HepG2 (cell line): ENCODE measurements at regions not wholly inside any gene's neighbourhood (a gene's known extent, or its start where the extent isn't known, plus 50 kb on each side); places are given as distances from the start of the nearest gene placed in this dataset.

Experiments used
- ATAC-seq: fragments of 200-7000 bp; cut with Tn5 transposase; 3 replicates; pipeline ENCODE4 v1.9.1; 2020; ENCODE audit warnings: mild to moderate bottlenecking, moderate library complexity
- BruUV-seq: library from RNA; stranded (reverse); fragments of 400-500 nt; replicated peaks from 2 replicates; lab custom pipeline; 2021; lab: Mats Ljungman, UMichigan
- CTCF ChIA-PET: fragments of 300-600 bp; formaldehyde crosslinking; extraction: SDS; loops from one replicate; lab custom pipeline; 2021; ENCODE audit warnings: low total read pairs, inconsistent platforms, low intra/inter-chr PET ratio; lab: Yijun Ruan, JAX
- POLR2A ChIA-PET: fragments of 350-600 bp; sonication (Branson Sonifier 250); formaldehyde crosslinking; loops from one replicate; lab custom pipeline; 2020; ENCODE audit warnings: antibody characterized with exemption, inconsistent platforms; lab: Yijun Ruan, JAX
- DNase-seq: peaks from one replicate; pipeline ENCODE4 v3.0.0-alpha.2; 2015; ENCODE audit warnings: low spot score
- FAIRE-seq: peaks from 3 replicates; lab custom pipeline; 2011; peaks lifted over from hg19 to GRCh38; lab: Jason Lieb, UNC
- H2AFZ ChIP-seq: one replicate; pipeline ENCODE4 v1.6.1; 2011; ENCODE audit warnings: low read length, inconsistent platforms
- H3K27ac ChIP-seq: fragments of 300-600 bp; 3 replicates; pipeline ENCODE4 v1.8.0; 2011; ENCODE audit warnings: mixed run types, mild to moderate bottlenecking, mixed read lengths, low read length, inconsistent platforms; ENCODE audit not compliant: insufficient read depth; ENCODE audit errors: extremely low read length
- H3K27me3 ChIP-seq, 2 experiments: fragments of 200-600 bp in 1 of 2; 2 replicates in 1 of 2; 3 replicates in 1 of 2; pipeline versions ENCODE4 v1.6.0 to v1.8.0; 2011; ENCODE audit warnings: low read length in 2 of 2, mild to moderate bottlenecking in 2 of 2, moderate library complexity in 2 of 2, inconsistent platforms in 1 of 2; ENCODE audit not compliant: insufficient read depth in 2 of 2, control insufficient read depth in 1 of 2
- H3K36me3 ChIP-seq, 2 experiments: fragments of 200-600 bp in 1 of 2; replicated peaks in 1 of 2; 2 replicates in 1 of 2; 3 replicates in 1 of 2; pipeline versions ENCODE4 v1.5.1 to v1.8.0; 2011; ENCODE audit warnings: low read length in 2 of 2, inconsistent platforms in 1 of 2; ENCODE audit not compliant: insufficient read depth in 2 of 2, control insufficient read depth in 1 of 2
- H3K4me1 ChIP-seq: 2 replicates; pipeline ENCODE4 v1.5.1; 2012; ENCODE audit warnings: low read length, inconsistent platforms; ENCODE audit not compliant: insufficient read depth
- H3K4me2 ChIP-seq: 2 replicates; pipeline ENCODE4 v1.6.0; 2011; ENCODE audit warnings: low read depth, low read length, inconsistent platforms
- H3K4me3 ChIP-seq, 3 experiments: fragments of 200-600 bp in 1 of 3; sonication (generic), shearing (Covaris generic) in 1 of 3; replicated peaks in 1 of 3; 2 replicates each; pipeline ENCODE4 v1.5.1; 2011 to 2016; ENCODE audit warnings: low read length in 3 of 3, inconsistent platforms in 2 of 3, low read depth in 2 of 3, mild to moderate bottlenecking in 2 of 3, control low read depth in 1 of 3, mixed read lengths in 1 of 3; ENCODE audit not compliant: insufficient read depth in 1 of 3
- H3K79me2 ChIP-seq: one replicate; pipeline ENCODE4 v1.6.1; 2011; ENCODE audit warnings: low read length, inconsistent platforms; ENCODE audit not compliant: insufficient read depth
- H3K9ac ChIP-seq: 2 replicates; pipeline ENCODE4 v1.6.0; 2011; ENCODE audit warnings: mild to moderate bottlenecking, low read depth, low read length, inconsistent platforms; ENCODE audit not compliant: insufficient read depth
- H3K9me3 ChIP-seq: 2 replicates; pipeline ENCODE4 v1.5.1; 2012; ENCODE audit warnings: mild to moderate bottlenecking, low read length
- H4K20me1 ChIP-seq: 2 replicates; pipeline ENCODE4 v1.6.0; 2011; ENCODE audit warnings: inconsistent platforms, mild to moderate bottlenecking, low read length, moderate library complexity; ENCODE audit not compliant: insufficient read depth
- AGO2 ChIP-seq: fragments of 200-400 bp; formaldehyde crosslinking; optimal IDR thresholded peaks from 2 replicates; pipeline ENCODE3; 2017; ENCODE audit warnings: mild to moderate bottlenecking, low read depth, low read length, moderate library complexity
- BORCS8-MEF2B ChIP-seq: sonication (generic); formaldehyde crosslinking; IDR thresholded peaks from 2 replicates; pipeline ENCODE4 v1.8.0; 2022; ENCODE audit warnings: mild to moderate bottlenecking, missing genetic modification reagents
- CBX1 ChIP-seq: IDR thresholded peaks from one replicate; pipeline ENCODE4 v1.6.1; 2016; ENCODE audit warnings: antibody characterized with exemption, low read depth
- IRX3 ChIP-seq: sonication (generic); formaldehyde crosslinking; IDR thresholded peaks from 2 replicates; pipeline ENCODE4 v1.8.1; 2023; ENCODE audit warnings: mild to moderate bottlenecking, low read depth, missing genetic modification reagents, borderline replicate concordance
- NFATC3 ChIP-seq: sonication (generic); formaldehyde crosslinking; IDR thresholded peaks from 2 replicates; pipeline ENCODE4 v1.5.1; 2020; ENCODE audit warnings: mild to moderate bottlenecking, missing genetic modification reagents
- NR1H2 ChIP-seq: sonication (generic); formaldehyde crosslinking; IDR thresholded peaks from 2 replicates; pipeline ENCODE4 v1.8.1; 2022; ENCODE audit warnings: low read depth, missing genetic modification reagents, borderline replicate concordance
- RAD51 ChIP-seq: fragments of 450-650 bp; IDR thresholded peaks from 2 replicates; pipeline ENCODE4 v1.6.1; 2016; ENCODE audit warnings: borderline replicate concordance
- SALL1 ChIP-seq: sonication (generic); formaldehyde crosslinking; IDR thresholded peaks from 2 replicates; pipeline ENCODE4 v1.8.0; 2022; ENCODE audit warnings: mild to moderate bottlenecking, missing genetic modification reagents
- SIN3A ChIP-seq: IDR thresholded peaks from 2 replicates; pipeline ENCODE4 v1.6.1; 2011; ENCODE audit warnings: low read depth, mild to moderate bottlenecking, control low read depth, low read length, borderline replicate concordance
- ZFP91 ChIP-seq: sonication (generic); formaldehyde crosslinking; IDR thresholded peaks from 2 replicates; pipeline ENCODE4 v1.9.0; 2022; ENCODE audit warnings: missing genetic modification reagents, mild to moderate bottlenecking, borderline replicate concordance
- ZNF558 ChIP-seq: sonication (generic); formaldehyde crosslinking; IDR thresholded peaks from 2 replicates; pipeline ENCODE4 v1.9.0; 2022; ENCODE audit warnings: mild to moderate bottlenecking, missing genetic modification reagents, borderline replicate concordance
- WGBS: methylation state at CpG from one replicate; pipeline ENCODE4 v1.1.6; 2017; ENCODE audit warnings: low lambda C conversion rate; 5-methylcytosine and 5-hydroxymethylcytosine counted together
- in situ Hi-C: cut with HindIII; loops from 2 replicates; pipeline ENCODE4 v1.10.0; 2017; ENCODE audit warnings: low pct_unique_long_range_greater_than_20kb; ENCODE audit not compliant: extremely low pct_ligation_motif_present
- intact Hi-C: fragments of 100-400 bp; cut with micrococcal nuclease; formaldehyde crosslinking; loops from one replicate; pipeline ENCODE4 v1.10.0; 2022; ENCODE audit not compliant: unreplicated experiment
- TF ChIP-seq, protein P1 (sequence below), 2 experiments: sonication (generic) in 1 of 2; formaldehyde crosslinking in 1 of 2; IDR thresholded peaks; 2 replicates each; pipeline versions ENCODE4 v1.5.1 to v1.6.1; 2011 to 2020; ENCODE audit warnings: borderline replicate concordance in 1 of 2, low read depth in 1 of 2, low read length in 1 of 2, mild to moderate bottlenecking in 1 of 2, missing genetic modification reagents in 1 of 2, moderate library complexity in 1 of 2

GRCh38 chr3:35292568-35292967 lies 346.8 kb upstream of the ARPP21 start (continued):
- no peak for TF ChIP-seq ZFP91
- no peak for TF ChIP-seq SALL1
- TF ChIP-seq SIN3A = no peak
- no peak for TF ChIP-seq IRX3 (CRISPR knock-in tag)
- no peak for TF ChIP-seq CBX1
- no peak for TF ChIP-seq NFATC3 (CRISPR knock-in tag)
- TF ChIP-seq BORCS8-MEF2B (CRISPR knock-in tag) = no peak
- TF ChIP-seq NR1H2 (CRISPR knock-in tag) = no peak
- no peak for TF ChIP-seq AGO2

- WGBS = 0% methylated on average over 2 of the region's 2 CpGs
- no peaks in the 10 kb centered on the region for H3K36me3 ChIP-seq
- no TSS peak for BruUV-seq
- in situ Hi-C loops (no loop called here), intact Hi-C loops (no loop called here)
- POLR2A ChIA-PET = no interaction called here
- no peaks in the 10 kb centered on the region for H3K27me3 ChIP-seq
- H4K20me1 ChIP-seq = no peaks in the 10 kb centered on the region
- H3K9me3 ChIP-seq = peaks cover 49% of the 10 kb centered on the region
- no peak overlapping the region for H3K9ac ChIP-seq
- CTCF ChIA-PET = no interaction called here
- H2AFZ ChIP-seq = no peak overlapping the region
- DNase-seq = no peak
- H3K4me2 ChIP-seq = no peak overlapping the region
- no peaks in the 10 kb centered on the region for H3K79me2 ChIP-seq
- H3K27ac ChIP-seq = no peak overlapping the region
- no peak for FAIRE-seq
- TF ChIP-seq ZNF558 (CRISPR knock-in tag) = no peak
- TF ChIP-seq RAD51 = peak; percentile 79
- TF ChIP-seq, protein P1, sequence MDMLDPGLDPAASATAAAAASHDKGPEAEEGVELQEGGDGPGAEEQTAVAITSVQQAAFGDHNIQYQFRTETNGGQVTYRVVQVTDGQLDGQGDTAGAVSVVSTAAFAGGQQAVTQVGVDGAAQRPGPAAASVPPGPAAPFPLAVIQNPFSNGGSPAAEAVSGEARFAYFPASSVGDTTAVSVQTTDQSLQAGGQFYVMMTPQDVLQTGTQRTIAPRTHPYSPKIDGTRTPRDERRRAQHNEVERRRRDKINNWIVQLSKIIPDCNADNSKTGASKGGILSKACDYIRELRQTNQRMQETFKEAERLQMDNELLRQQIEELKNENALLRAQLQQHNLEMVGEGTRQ (IDR thresholded peaks at IDR 0.05; ENCODE audit: low read depth, low read length) = 0 out of 2 replicates have a peak, but pooled peaks have one; percentile 40
- TF ChIP-seq, protein P1 (CRISPR knock-in tag; IDR thresholded peaks at IDR 0.05; ENCODE audit: borderline replicate concordance) = no peak
- TF ChIP-seq, all 625 proteins: peak for 2
- no peaks in the 10 kb centered on the region for H3K4me1 ChIP-seq
- no peak overlapping the region for H3K4me3 ChIP-seq
- no peak for ATAC-seq
Measured at GRCh38 chr3:35295906-35296305, 343.4 kb upstream of the ARPP21 start.
